Psoas muscle (tissue), 7 donors: ENCODE measurements at regions not wholly inside any gene's neighbourhood (a gene's known extent, or its start where the extent isn't known, plus 50 kb on each side); places are given as distances from the start of the nearest gene placed in this dataset.

Experiments used
- ATAC-seq, 4 donors: fragments of 200-7000 bp; cut with Tn5 transposase; one replicate each; pipeline ENCODE4 v1.9.1; 2020; ENCODE audit warnings: moderate library complexity in 3 of 4, mild to moderate bottlenecking in 2 of 4
- DNase-seq, 2 donors: peaks; one replicate each; pipeline ENCODE4 v3.0.0-alpha.2; 2020
- H3K27ac ChIP-seq: fragments of 200-600 bp; one replicate; pipeline ENCODE4 v1.8.0; 2022
- H3K27me3 ChIP-seq, 3 donors: fragments of 200-600 bp in 1 of 3; one replicate each; pipeline versions ENCODE4 v1.6.1 to v1.8.0; 2013 to 2022; ENCODE audit warnings: low read length in 2 of 3, mild to moderate bottlenecking in 2 of 3, moderate library complexity in 1 of 3; ENCODE audit not compliant: insufficient read depth in 3 of 3
- H3K36me3 ChIP-seq, 2 donors: fragments of 200-600 bp in 1 of 2; one replicate each; pipeline versions ENCODE4 v1.6.1 to v1.8.0; 2013 to 2022; ENCODE audit warnings: low read depth in 1 of 2, mild to moderate bottlenecking in 1 of 2, moderate library complexity in 1 of 2; ENCODE audit not compliant: insufficient read depth in 1 of 2
- H3K4me1 ChIP-seq: fragments of 200-600 bp; one replicate; pipeline ENCODE4 v1.8.0; 2022
- H3K4me3 ChIP-seq: fragments of 200-600 bp; one replicate; pipeline ENCODE4 v1.8.0; 2022; ENCODE audit warnings: mild to moderate bottlenecking
- H3K9me3 ChIP-seq: fragments of 200-600 bp; one replicate; pipeline ENCODE4 v1.8.0; 2022
- WGBS, 3 donors: extraction: QIAGEN DNeasy Blood & Tissue Kit; methylation state at CpG; one replicate each; pipeline versions ENCODE4 v1.1.6 to v1.1.7; 2013; 5-methylcytosine and 5-hydroxymethylcytosine counted together
- intact Hi-C, 2 donors: fragments of 100-400 bp; cut with DNase I; formaldehyde crosslinking; loops; one replicate each; pipeline versions ENCODE4 v1.11.0 to v1.14.2; 2022
- TF ChIP-seq, protein P1 (sequence below): fragments of 200-600 bp; IDR thresholded peaks from one replicate; pipeline ENCODE4 v1.8.0; 2022; ENCODE audit warnings: antibody characterized with exemption
- donor health status: healthy with polysubstance abuse.
- donor health status: DM: no; HTN: no; CAD: no; lungs with moderate emphysema.
- donor health status: Bipolar disorder and iron deficiency.
- donor health status: healthy.
- donor health status: DM: yes; HTN: yes; CAD: no.
- donor health status: DM: no; HTN: no; CAD: no.
- donor health status: DM: yes; HTN: yes; CAD: no.

- intact Hi-C loops: no loop called here
- TF ChIP-seq, protein P1, sequence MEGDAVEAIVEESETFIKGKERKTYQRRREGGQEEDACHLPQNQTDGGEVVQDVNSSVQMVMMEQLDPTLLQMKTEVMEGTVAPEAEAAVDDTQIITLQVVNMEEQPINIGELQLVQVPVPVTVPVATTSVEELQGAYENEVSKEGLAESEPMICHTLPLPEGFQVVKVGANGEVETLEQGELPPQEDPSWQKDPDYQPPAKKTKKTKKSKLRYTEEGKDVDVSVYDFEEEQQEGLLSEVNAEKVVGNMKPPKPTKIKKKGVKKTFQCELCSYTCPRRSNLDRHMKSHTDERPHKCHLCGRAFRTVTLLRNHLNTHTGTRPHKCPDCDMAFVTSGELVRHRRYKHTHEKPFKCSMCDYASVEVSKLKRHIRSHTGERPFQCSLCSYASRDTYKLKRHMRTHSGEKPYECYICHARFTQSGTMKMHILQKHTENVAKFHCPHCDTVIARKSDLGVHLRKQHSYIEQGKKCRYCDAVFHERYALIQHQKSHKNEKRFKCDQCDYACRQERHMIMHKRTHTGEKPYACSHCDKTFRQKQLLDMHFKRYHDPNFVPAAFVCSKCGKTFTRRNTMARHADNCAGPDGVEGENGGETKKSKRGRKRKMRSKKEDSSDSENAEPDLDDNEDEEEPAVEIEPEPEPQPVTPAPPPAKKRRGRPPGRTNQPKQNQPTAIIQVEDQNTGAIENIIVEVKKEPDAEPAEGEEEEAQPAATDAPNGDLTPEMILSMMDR: no peak
- 36 to 49% (median 43%) methylated on average over 5 of the region's 5 CpGs for WGBS, 3 donors
Observed at GRCh38 chr10:130923596-130923995, 387.9 kb downstream of the TCERG1L start.

GRCh38 chr10:130924138-130924819 lies 387.2 kb downstream of the TCERG1L start:
- H3K27me3 ChIP-seq: no peaks in the 10 kb centered on the region
- ATAC-seq (no peak), DNase-seq (no peak)
- no peaks in the 10 kb centered on the region for H3K4me1 ChIP-seq
- H3K4me3 ChIP-seq: no peak overlapping the region
- H3K9me3 ChIP-seq: no peaks in the 10 kb centered on the region
- TF ChIP-seq, protein P1: no peak
- H3K27ac ChIP-seq: no peak overlapping the region
- intact Hi-C loops: no loop called here
- 29 to 33% (median 31%) methylated on average over 17 of the region's 17 CpGs for WGBS, 3 donors
- no peaks in the 10 kb centered on the region for H3K36me3 ChIP-seq

More at GRCh38 chr10:130923596-130923995, 387.9 kb downstream of the TCERG1L start:
- Histone ChIP-seq H3K27ac (no peak overlapping the region), H3K27me3 (no peaks in the 10 kb centered on the region), H3K4me3 (no peak overlapping the region), H3K9me3 (no peaks in the 10 kb centered on the region), H3K36me3 (no peaks in the 10 kb centered on the region), H3K4me1 (no peaks in the 10 kb centered on the region)
- ATAC-seq (no peak), DNase-seq (no peak)

GRCh38 chr10:130926442-130926841 lies 385.1 kb downstream of the TCERG1L start:
- WGBS, 3 donors: 84 to 91% (median 88%) methylated on average over 1 of the region's 1 CpG
- DNase-seq: no peak

DNA sequence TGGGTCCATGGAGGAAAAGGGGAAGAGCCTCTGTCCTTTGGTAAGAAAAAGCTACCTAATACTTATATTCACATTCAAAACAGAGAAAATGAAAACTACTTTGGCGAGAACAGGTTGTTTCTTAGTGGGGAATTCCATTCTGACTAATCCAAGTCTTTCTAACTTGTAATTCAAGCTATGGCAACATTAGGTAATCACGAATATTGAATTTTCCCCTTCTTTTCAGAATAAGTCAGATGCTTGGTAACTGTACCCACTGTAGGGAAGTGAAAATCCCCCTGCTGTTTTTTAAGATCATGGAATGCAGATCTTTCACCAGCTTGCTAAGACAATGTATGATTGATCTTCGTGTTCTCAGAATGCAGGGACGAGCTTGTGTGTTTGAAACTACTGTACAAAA lies 384.4 kb downstream of the TCERG1L start:
- Histone ChIP-seq H3K27ac (no peak overlapping the region), H3K27me3 (no peaks in the 10 kb centered on the region), H3K36me3 (no peaks in the 10 kb centered on the region), H3K4me1 (no peaks in the 10 kb centered on the region), H3K4me3 (no peak overlapping the region), H3K9me3 (no peaks in the 10 kb centered on the region)
- 24 to 39% (median 25%) methylated on average over 4 of the region's 4 CpGs for WGBS, 3 donors
- TF ChIP-seq, protein P1: no peak
- no peak for ATAC-seq
- intact Hi-C loops: no loop called here
- no peak for DNase-seq

More at GRCh38 chr10:130926442-130926841, 385.1 kb downstream of the TCERG1L start:
- Histone ChIP-seq H3K36me3 (no peaks in the 10 kb centered on the region), H3K27ac (no peak overlapping the region), H3K27me3 (no peaks in the 10 kb centered on the region), H3K4me1 (no peaks in the 10 kb centered on the region), H3K9me3 (no peaks in the 10 kb centered on the region), H3K4me3 (no peak overlapping the region)
- ATAC-seq: no peak
- TF ChIP-seq, protein P1: no peak
- intact Hi-C loops: no loop called here

DNA sequence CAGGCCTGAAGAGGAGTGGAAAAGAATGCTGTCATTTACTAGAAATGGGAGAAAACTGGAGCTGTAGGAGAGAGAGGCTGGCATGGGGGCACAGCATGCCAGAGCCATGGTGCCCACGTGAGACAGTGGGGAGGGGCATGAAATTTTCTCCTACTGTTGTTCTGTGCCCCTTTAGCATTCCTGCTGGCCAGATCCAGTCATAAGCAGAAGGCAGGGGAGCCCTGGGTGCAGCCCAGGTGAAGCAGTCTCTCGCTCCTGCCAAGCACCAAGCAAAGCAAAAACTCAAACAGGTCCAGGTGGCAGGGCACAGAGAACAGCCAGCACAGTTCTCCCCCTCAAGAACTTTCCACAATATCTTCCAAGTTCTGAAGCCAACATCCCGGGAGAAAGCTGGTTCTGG lies 383.2 kb downstream of the TCERG1L start:
- intact Hi-C loops: no loop called here
- no peak for ATAC-seq
- WGBS, 3 donors: 41 to 55% (median 51%) methylated on average over 3 of the region's 3 CpGs

More for the DNA sequence above, 383.2 kb downstream of the TCERG1L start:
- Histone ChIP-seq H3K4me3 (no peak overlapping the region), H3K27me3 (no peaks in the 10 kb centered on the region), H3K4me1 (no peaks in the 10 kb centered on the region), H3K36me3 (no peaks in the 10 kb centered on the region), H3K9me3 (no peaks in the 10 kb centered on the region), H3K27ac (no peak overlapping the region)
- TF ChIP-seq, protein P1: no peak
- no peak for DNase-seq
